ENCODE measurements at regions not wholly inside any gene's neighbourhood (a gene's known extent, or its start where the extent isn't known, plus 50 kb on each side); places are given as distances from the start of the nearest gene placed in this dataset.

- TF ChIP-seq CTCF (IDR thresholded peaks at IDR 0.05) (no peak), ZFX (IDR thresholded peaks at IDR 0.05; ENCODE audit: borderline replicate concordance) (no peak)
Measured at GRCh38 chr21:17911628-17912027, 92.5 kb upstream of the C21orf91 start.
